Activated CD8-positive, alpha-beta T cell treated with anti-CD3 and anti-CD28 coated beads for 36 hours (primary cell): ENCODE measurements at regions not wholly inside any gene's neighbourhood (a gene's known extent, or its start where the extent isn't known, plus 50 kb on each side); places are given as distances from the start of the nearest gene placed in this dataset.
"Not testable (repeated sequence)": the region's sequence is repeated elsewhere in the genome, so short reads cannot be mapped to it uniquely, and the experiment has no call there.

ENCODE experiments used
- ATAC-seq: fragments of 200-7000 bp; cut with Tn5 transposase; one replicate; pipeline ENCODE4 v1.10.0; 2021; ENCODE audit warnings: mild to moderate bottlenecking, moderate library complexity
- CTCF ChIA-PET: fragments of 350-600 bp; sonication (Branson Sonifier 250); formaldehyde crosslinking; loops from one replicate; lab custom pipeline; 2021; ENCODE audit warnings: antibody characterized with exemption; lab: Charles Lee
- POLR2A ChIA-PET: fragments of 350-600 bp; sonication (Branson Sonifier 250); formaldehyde crosslinking; loops from one replicate; lab custom pipeline; 2021; ENCODE audit warnings: antibody characterized with exemption; lab: Charles Lee
- DNase-seq: peaks from one replicate; pipeline ENCODE4 v3.0.0-alpha.2; 2020
- H3K27ac Mint-ChIP-seq: one replicate; pipeline ENCODE4 v1.8.0; 2021; ENCODE audit warnings: mild to moderate bottlenecking, mixed read lengths
- H3K27me3 Mint-ChIP-seq: one replicate; pipeline ENCODE4 v1.8.0; 2021; ENCODE audit warnings: mixed read lengths
- H3K36me3 Mint-ChIP-seq: one replicate; pipeline ENCODE4 v1.8.0; 2021; ENCODE audit warnings: low read depth, mixed read lengths
- H3K4me1 Mint-ChIP-seq: one replicate; pipeline ENCODE4 v1.8.0; 2021; ENCODE audit warnings: low read depth, mixed read lengths
- H3K4me3 Mint-ChIP-seq: one replicate; pipeline ENCODE4 v1.8.0; 2021; ENCODE audit warnings: mild to moderate bottlenecking, moderate library complexity, mixed read lengths
- H3K9me3 Mint-ChIP-seq: one replicate; pipeline ENCODE4 v1.8.0; 2021; ENCODE audit warnings: mixed read lengths
- intact Hi-C: fragments of 100-400 bp; cut with micrococcal nuclease; formaldehyde crosslinking; loops from one replicate; pipeline ENCODE4 v1.10.0; 2022
- TF ChIP-seq, protein P1 (sequence below): fragments of 200-600 bp; IDR thresholded peaks from one replicate; pipeline ENCODE4 v1.8.0; 2022; ENCODE audit warnings: antibody characterized with exemption, mild to moderate bottlenecking

DNA sequence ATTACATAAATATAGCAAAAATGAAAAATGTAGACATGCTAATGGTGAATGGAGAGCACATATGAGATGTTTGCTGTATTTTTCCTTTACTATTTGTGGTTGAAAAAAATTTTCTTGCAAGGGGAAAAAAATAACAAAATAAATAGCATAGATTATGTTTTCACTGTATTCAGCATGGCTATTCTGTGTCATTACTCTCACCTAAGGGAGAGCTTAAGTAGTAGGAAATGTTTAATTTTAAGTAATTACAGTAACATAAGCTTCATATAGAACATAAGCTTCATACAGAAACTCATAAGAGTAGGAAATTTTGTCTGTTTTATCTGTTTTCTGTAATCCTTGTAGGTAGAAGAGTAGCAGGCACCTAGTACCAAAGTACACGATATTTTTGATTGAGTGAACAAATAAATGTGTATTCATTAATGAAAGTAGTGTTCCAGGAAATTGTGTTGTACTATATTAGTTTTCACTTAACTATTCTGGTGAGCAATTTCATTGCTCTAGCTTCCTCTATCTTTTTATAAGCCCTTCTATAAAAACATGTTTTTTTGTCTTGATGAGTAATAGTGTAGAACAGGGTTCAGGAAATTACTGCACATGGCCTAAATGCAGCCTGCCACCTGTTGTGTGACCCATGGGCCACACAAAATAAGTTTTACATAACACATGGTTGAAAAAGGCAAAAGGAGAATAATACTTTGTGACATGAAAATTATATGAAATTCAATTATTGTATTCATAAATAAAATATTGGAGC lies 1025.0 kb upstream of the CDH10 start:
- DNase-seq (no peak), ATAC-seq (no peak)
- Mint-ChIP-seq H3K4me3 (no peak overlapping the region), H3K27me3 (no peaks in the 10 kb centered on the region), H3K27ac (no peak overlapping the region), H3K4me1 (no peaks in the 10 kb centered on the region), H3K9me3 (peaks cover 12% of the 10 kb centered on the region), H3K36me3 (no peaks in the 10 kb centered on the region)
- CTCF ChIA-PET = no interaction called here
- intact Hi-C loops = no loop called here
- POLR2A ChIA-PET = no interaction called here
- TF ChIP-seq, protein P1, sequence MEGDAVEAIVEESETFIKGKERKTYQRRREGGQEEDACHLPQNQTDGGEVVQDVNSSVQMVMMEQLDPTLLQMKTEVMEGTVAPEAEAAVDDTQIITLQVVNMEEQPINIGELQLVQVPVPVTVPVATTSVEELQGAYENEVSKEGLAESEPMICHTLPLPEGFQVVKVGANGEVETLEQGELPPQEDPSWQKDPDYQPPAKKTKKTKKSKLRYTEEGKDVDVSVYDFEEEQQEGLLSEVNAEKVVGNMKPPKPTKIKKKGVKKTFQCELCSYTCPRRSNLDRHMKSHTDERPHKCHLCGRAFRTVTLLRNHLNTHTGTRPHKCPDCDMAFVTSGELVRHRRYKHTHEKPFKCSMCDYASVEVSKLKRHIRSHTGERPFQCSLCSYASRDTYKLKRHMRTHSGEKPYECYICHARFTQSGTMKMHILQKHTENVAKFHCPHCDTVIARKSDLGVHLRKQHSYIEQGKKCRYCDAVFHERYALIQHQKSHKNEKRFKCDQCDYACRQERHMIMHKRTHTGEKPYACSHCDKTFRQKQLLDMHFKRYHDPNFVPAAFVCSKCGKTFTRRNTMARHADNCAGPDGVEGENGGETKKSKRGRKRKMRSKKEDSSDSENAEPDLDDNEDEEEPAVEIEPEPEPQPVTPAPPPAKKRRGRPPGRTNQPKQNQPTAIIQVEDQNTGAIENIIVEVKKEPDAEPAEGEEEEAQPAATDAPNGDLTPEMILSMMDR = no peak

DNA sequence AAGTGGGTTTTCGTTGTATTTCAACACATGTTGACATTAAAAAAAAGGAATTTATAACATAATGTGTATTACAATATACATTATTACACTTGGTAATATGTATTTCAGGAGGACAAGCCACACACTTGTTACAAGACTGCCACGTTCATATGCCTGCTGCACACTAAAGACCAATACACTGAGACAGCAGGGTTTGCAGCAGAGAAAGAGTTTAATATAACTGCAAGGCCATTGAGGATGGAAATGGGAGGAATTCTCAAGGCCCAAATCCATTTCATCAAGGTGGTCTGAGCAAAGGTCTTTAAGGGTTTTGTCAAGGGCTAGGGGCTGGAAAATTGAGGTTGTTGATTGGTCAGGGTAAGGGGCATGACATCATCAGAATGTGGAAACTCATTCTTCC lies 1017.8 kb upstream of the CDH10 start:
- H3K27me3 Mint-ChIP-seq = no peaks in the 10 kb centered on the region
- TF ChIP-seq, protein P1 = no peak
- CTCF ChIA-PET = no interaction called here
- POLR2A ChIA-PET = no interaction called here
- no peak for DNase-seq
- H3K9me3 Mint-ChIP-seq = peaks cover 13% of the 10 kb centered on the region
- H3K36me3 Mint-ChIP-seq = no peaks in the 10 kb centered on the region
- intact Hi-C loops = no loop called here
- H3K4me3 Mint-ChIP-seq = no peak overlapping the region
- no peak overlapping the region for H3K27ac Mint-ChIP-seq
- no peaks in the 10 kb centered on the region for H3K4me1 Mint-ChIP-seq
- no peak for ATAC-seq

DNA sequence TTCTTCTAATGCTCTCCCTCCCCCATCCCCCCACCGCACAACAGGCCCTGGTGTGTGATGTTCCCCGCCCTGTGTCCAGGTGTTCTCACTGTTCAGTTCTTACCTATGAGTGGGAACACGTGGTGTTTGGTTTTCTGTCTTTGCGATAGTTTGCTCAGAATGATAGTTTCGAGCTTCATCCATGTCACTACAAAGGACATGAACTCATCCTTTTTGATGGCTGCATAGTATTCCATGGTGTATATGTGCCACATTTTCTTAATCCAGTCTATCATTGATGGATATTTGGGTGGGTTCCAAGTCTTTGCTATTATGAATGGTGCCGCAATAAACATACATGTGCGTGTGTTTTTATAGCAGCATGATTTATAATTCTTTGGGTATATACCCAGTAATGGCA lies 1005.5 kb upstream of the CDH10 start:
- H3K27me3 Mint-ChIP-seq, CTCF ChIA-PET, intact Hi-C loops, H3K36me3 Mint-ChIP-seq, H3K27ac Mint-ChIP-seq, H3K4me1 Mint-ChIP-seq, POLR2A ChIA-PET, DNase-seq, ATAC-seq, H3K4me3 Mint-ChIP-seq: not testable (repeated sequence)
- peaks cover 25% of the 10 kb centered on the region for H3K9me3 Mint-ChIP-seq

DNA sequence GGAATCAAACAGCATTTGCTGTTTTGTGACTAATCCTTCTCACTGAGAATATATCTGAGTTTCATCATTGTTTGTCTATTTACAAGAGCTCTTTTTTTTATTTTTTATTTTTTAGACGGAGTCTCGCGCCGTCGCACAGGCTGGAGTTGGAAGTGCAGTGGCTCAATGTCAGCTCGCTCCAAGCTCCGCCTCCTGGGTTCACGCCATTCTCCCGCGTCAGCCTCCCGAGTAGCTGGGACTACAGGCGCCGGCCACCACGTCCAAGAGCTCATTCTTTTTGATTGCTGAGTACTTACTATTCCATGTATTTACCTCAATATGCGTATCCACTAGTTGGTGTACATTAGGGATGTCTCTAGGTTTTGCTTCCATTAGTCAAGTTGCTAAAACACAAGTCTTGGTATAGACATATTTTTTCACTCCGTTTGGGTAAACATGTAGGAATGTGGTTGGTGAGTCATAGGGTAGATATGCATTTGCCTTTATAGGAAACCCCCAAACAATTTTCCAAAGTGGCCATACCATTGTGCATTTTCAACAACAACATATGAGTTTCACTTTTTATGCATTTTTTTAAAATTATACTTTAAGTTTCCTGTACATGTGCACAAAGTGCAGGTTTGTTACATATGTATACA lies 1005.0 kb upstream of the CDH10 start:
- DNase-seq = no peak
- H3K27ac Mint-ChIP-seq = no peak overlapping the region
- ChIA-PET CTCF (no interaction called here), POLR2A (no interaction called here)
- TF ChIP-seq, protein P1 = no peak
- no peak for ATAC-seq
- peaks cover 22% of the 10 kb centered on the region for H3K9me3 Mint-ChIP-seq
- no peaks in the 10 kb centered on the region for H3K36me3 Mint-ChIP-seq
- intact Hi-C loops = no loop called here
- H3K4me3 Mint-ChIP-seq = no peak overlapping the region
- H3K4me1 Mint-ChIP-seq = no peaks in the 10 kb centered on the region
- no peaks in the 10 kb centered on the region for H3K27me3 Mint-ChIP-seq

DNA sequence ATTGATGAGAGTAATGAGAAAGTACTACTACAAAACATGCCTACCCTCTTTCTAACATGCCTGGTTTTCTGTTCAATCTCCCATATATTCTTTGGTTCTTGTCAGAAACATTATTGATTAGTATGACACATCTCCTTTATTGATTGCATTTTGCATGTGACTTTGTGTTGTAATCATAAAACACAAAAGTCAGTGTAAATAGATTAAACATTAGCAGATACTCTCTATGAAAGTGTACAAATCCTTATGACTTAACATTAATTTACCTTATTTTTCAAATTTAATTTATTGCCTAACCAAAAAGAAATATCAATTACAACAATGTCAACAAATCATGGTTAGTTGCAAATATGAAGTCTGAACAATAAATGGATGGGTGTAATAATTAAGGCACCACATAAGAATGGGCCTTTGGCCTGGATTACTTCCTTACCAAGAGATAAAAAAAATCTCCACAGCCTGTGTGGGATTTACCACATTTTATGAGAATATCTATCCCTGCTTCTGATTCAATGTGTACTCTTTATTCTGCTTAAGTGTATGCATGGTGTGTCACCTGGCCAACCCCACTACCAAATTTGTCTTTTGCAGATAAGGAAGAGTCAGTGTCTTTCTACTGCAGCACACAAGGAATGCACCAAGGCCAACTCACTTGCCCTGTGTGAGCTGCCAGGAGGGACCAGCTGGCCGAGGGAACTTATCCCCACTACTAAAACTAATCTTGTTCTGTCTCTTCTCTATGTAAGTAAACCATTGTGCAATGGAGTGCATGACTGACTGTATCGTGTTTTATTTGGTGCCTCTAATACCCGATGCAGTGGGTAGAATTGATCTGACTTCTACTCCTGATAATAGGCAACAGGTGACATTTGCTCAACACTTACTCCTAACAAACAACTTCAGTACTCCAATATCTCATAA lies 1001.9 kb upstream of the CDH10 start:
- Mint-ChIP-seq H3K9me3 (peaks cover 15% of the 10 kb centered on the region), H3K27ac (no peak overlapping the region), H3K4me3 (no peak overlapping the region), H3K27me3 (no peaks in the 10 kb centered on the region), H3K4me1 (no peaks in the 10 kb centered on the region), H3K36me3 (no peaks in the 10 kb centered on the region)
- CTCF ChIA-PET = no interaction called here
- no peak for ATAC-seq
- POLR2A ChIA-PET = no interaction called here
- intact Hi-C loops = no loop called here
- DNase-seq = no peak
- TF ChIP-seq, protein P1 = no peak
